ENCODE measurements at regions not wholly inside any gene's neighbourhood (a gene's known extent, or its start where the extent isn't known, plus 50 kb on each side); places are given as distances from the start of the nearest gene placed in this dataset.

DNA sequence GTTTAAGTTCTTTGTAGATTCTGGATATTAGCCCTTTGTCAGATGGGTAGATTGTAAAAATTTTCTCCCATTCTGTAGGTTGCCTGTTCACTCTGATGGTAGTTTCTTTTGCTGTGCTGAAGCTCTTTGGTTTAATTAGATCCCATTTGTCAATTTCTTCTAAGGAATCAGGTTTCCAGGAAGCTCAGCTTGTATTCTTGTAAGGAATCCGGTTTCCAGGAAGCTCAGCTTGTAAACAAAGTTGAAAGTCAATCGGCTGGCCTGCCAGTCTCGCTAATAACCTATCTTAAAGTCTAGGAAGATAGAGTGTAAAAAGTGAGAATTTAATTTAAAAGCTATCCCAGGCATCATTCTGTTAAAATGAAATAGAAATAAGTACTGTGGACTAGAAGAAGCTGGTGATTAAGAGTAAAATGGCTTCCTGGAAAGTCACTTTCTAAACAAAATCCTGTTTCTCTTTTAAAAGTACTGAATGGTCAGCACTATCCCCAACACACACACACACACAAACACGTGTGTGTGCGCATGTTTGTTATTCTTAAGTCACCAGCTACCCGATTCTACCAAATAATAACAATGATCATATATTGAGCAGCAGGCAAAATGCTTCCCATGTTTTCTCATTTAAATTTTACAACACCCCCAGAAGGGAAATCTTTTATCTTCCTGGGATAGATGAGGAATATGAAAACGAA, 171.7 kb downstream of the PAPSS1 start:
- Histone ChIP-seq H3K9me3 (ENCODE audit: insufficient read depth, low read length, severe bottlenecking) (no peaks in the 10 kb centered on the region), H3K4me3 (ENCODE audit: low read depth in 1 of 2, low read length in 2 of 2) (no peak overlapping the region), H2AFZ (ENCODE audit: low read depth, low read length) (no peak overlapping the region), H3K4me2 (ENCODE audit: insufficient read depth, low read length) (no peak overlapping the region), H3K27ac (ENCODE audit: low read length) (no peak overlapping the region), H3K4me1 (ENCODE audit: insufficient read depth, low read length) (no peaks in the 10 kb centered on the region), H3K27me3 (ENCODE audit: insufficient read depth, low read length, poor library complexity) (no peaks in the 10 kb centered on the region), H4K20me1 (ENCODE audit: insufficient read depth, low read length) (no peaks in the 10 kb centered on the region), H3K9ac (ENCODE audit: low read depth, low read length) (no peak overlapping the region), H3K36me3 (ENCODE audit: insufficient read depth, low read length) (no peaks in the 10 kb centered on the region), H3K79me2 (ENCODE audit: insufficient read depth, low read length) (no peaks in the 10 kb centered on the region)
- no peak for DNase-seq
- TF ChIP-seq, protein P1, sequence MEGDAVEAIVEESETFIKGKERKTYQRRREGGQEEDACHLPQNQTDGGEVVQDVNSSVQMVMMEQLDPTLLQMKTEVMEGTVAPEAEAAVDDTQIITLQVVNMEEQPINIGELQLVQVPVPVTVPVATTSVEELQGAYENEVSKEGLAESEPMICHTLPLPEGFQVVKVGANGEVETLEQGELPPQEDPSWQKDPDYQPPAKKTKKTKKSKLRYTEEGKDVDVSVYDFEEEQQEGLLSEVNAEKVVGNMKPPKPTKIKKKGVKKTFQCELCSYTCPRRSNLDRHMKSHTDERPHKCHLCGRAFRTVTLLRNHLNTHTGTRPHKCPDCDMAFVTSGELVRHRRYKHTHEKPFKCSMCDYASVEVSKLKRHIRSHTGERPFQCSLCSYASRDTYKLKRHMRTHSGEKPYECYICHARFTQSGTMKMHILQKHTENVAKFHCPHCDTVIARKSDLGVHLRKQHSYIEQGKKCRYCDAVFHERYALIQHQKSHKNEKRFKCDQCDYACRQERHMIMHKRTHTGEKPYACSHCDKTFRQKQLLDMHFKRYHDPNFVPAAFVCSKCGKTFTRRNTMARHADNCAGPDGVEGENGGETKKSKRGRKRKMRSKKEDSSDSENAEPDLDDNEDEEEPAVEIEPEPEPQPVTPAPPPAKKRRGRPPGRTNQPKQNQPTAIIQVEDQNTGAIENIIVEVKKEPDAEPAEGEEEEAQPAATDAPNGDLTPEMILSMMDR (IDR thresholded peaks at IDR 0.05; ENCODE audit: borderline replicate concordance, extremely low read depth, low read length, poor library complexity, severe bottlenecking), result no peak
- TF ChIP-seq EZH2 (IDR thresholded peaks at IDR 0.05; ENCODE audit: borderline replicate concordance, low read depth, low read length, severe bottlenecking), result no peak
- no peak for ATAC-seq (ENCODE audit: insufficient read depth, low read depth)

DNA sequence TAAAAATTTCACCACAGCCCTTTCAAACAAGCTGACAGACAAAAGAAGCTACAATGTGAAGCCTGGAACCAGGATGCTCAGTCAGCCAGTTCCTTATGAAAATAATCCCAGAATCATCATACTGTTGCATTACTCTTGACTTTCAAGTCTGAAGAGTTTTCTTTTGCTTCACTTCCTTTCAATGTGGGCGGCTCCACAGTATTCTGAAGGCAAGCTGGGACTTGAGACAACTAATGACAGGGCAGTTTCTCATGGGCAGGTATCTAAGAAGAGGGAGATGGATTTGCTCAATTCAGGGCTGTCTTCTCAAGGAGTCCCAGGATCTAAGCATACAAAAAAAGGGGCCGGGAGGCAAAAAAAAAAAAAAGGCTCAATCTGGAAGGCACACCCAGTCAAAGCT, 173.4 kb downstream of the PAPSS1 start:
- Histone ChIP-seq H3K79me2 (ENCODE audit: insufficient read depth, low read length) (no peaks in the 10 kb centered on the region), H3K9me3 (ENCODE audit: insufficient read depth, low read length, severe bottlenecking) (no peaks in the 10 kb centered on the region), H3K9ac (ENCODE audit: low read depth, low read length) (no peak overlapping the region), H3K4me2 (ENCODE audit: insufficient read depth, low read length) (no peak overlapping the region), H4K20me1 (ENCODE audit: insufficient read depth, low read length) (no peaks in the 10 kb centered on the region), H3K4me3 (ENCODE audit: low read depth in 1 of 2, low read length in 2 of 2) (no peak overlapping the region), H3K27me3 (ENCODE audit: insufficient read depth, low read length, poor library complexity) (no peaks in the 10 kb centered on the region), H3K4me1 (ENCODE audit: insufficient read depth, low read length) (no peaks in the 10 kb centered on the region), H3K27ac (ENCODE audit: low read length) (no peak overlapping the region), H2AFZ (ENCODE audit: low read depth, low read length) (no peak overlapping the region), H3K36me3 (ENCODE audit: insufficient read depth, low read length) (no peaks in the 10 kb centered on the region)
- ATAC-seq (ENCODE audit: insufficient read depth, low read depth), result no peak
- TF ChIP-seq EZH2 (IDR thresholded peaks at IDR 0.05; ENCODE audit: borderline replicate concordance, low read depth, low read length, severe bottlenecking), result no peak
- TF ChIP-seq, protein P1 (IDR thresholded peaks at IDR 0.05; ENCODE audit: borderline replicate concordance, extremely low read depth, low read length, poor library complexity, severe bottlenecking), result no peak
- no peak for DNase-seq

DNA sequence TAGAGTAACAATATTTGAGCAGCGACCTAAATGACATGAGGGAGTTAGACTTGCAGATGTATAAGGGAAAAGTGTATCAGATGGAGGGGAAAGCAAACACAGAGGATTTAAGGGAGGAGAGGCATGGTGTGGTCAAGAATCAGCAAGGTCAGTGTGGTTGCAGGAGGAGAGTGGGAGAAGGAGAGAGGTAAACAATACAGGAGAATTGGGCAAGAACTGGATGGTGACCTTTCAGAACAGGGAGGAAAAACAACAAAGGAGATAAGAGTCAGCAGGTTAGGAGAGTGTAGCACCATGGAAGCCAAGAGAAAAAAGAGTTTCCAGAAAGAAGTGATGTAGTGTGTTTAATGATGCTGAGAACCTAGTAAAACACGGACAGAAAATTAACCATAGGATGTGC, 178.5 kb downstream of the PAPSS1 start:
- Histone ChIP-seq H3K79me2 (ENCODE audit: insufficient read depth, low read length) (no peaks in the 10 kb centered on the region), H3K4me1 (ENCODE audit: insufficient read depth, low read length) (no peaks in the 10 kb centered on the region), H3K9me3 (ENCODE audit: insufficient read depth, low read length, severe bottlenecking) (no peaks in the 10 kb centered on the region), H2AFZ (ENCODE audit: low read depth, low read length) (no peak overlapping the region), H3K9ac (ENCODE audit: low read depth, low read length) (no peak overlapping the region), H3K27ac (ENCODE audit: low read length) (no peak overlapping the region), H4K20me1 (ENCODE audit: insufficient read depth, low read length) (no peaks in the 10 kb centered on the region), H3K4me3 (ENCODE audit: low read depth in 1 of 2, low read length in 2 of 2) (no peak overlapping the region), H3K36me3 (ENCODE audit: insufficient read depth, low read length) (no peaks in the 10 kb centered on the region), H3K27me3 (ENCODE audit: insufficient read depth, low read length, poor library complexity) (no peaks in the 10 kb centered on the region), H3K4me2 (ENCODE audit: insufficient read depth, low read length) (no peak overlapping the region)
- DNase-seq, result no peak
- TF ChIP-seq, protein P1 (IDR thresholded peaks at IDR 0.05; ENCODE audit: borderline replicate concordance, extremely low read depth, low read length, poor library complexity, severe bottlenecking), result no peak
- no peak for TF ChIP-seq EZH2 (IDR thresholded peaks at IDR 0.05; ENCODE audit: borderline replicate concordance, low read depth, low read length, severe bottlenecking)
- ATAC-seq (ENCODE audit: insufficient read depth, low read depth), result no peak
